NT2/D1 (cell line): ENCODE measurements at regions not wholly inside any gene's neighbourhood (a gene's known extent, or its start where the extent isn't known, plus 50 kb on each side); places are given as distances from the start of the nearest gene placed in this dataset.

Experiments used
- SUZ12 ChIP-seq: IDR thresholded peaks from 2 replicates; pipeline ENCODE4 v1.6.1; 2011; ENCODE audit not compliant: insufficient read length, insufficient read depth; ENCODE audit errors: extremely low read depth
- YY1 ChIP-seq: IDR thresholded peaks from 2 replicates; pipeline ENCODE4 v1.6.1; 2011; ENCODE audit not compliant: insufficient read length, insufficient read depth
- ZNF274 ChIP-seq: IDR thresholded peaks from 2 replicates; pipeline ENCODE4 v1.6.1; 2011; ENCODE audit warnings: mild to moderate bottlenecking, low read depth, low read length

- TF ChIP-seq YY1 = no peak
- no peak for TF ChIP-seq ZNF274
- TF ChIP-seq SUZ12 = no peak
Measured at GRCh38 chr3:23028294-23028693, 174.8 kb upstream of the UBE2E2 start.
